ENCODE measurements at regions not wholly inside any gene's neighbourhood (a gene's known extent, or its start where the extent isn't known, plus 50 kb on each side); places are given as distances from the start of the nearest gene placed in this dataset.

- no peaks in the 10 kb centered on the region for H3K36me3 ChIP-seq (ENCODE audit: control insufficient read depth in 2 of 3, insufficient read depth in 3 of 3, low read length in 3 of 3)
These were observed 294.8 kb downstream of the HS3ST1 start for GRCh38 chr4:11133868-11134267.

GRCh38 chr4:11132478-11132877 lies 296.2 kb downstream of the HS3ST1 start:
- H3K4me3 ChIP-seq (ENCODE audit: low read length in 3 of 3): no peak overlapping the region
- intact Hi-C loops (cut with DNase I): no loop called here
- DNase-seq (no peak), FAIRE-seq (no peak)
- no peak overlapping the region for H3K9ac ChIP-seq (ENCODE audit: low read length in 3 of 3)
- H3K27me3 ChIP-seq (ENCODE audit: control insufficient read depth, insufficient read depth, low read length): no peaks in the 10 kb centered on the region
- no peak overlapping the region for H3K27ac ChIP-seq (ENCODE audit: low read depth in 2 of 2, low read length in 2 of 2)
- H3K4me1 ChIP-seq (ENCODE audit: control insufficient read depth in 2 of 3, insufficient read depth in 2 of 3, low read depth in 1 of 3, low read length in 3 of 3): no peaks in the 10 kb centered on the region
- H3K36me3 ChIP-seq (ENCODE audit: control insufficient read depth in 2 of 3, insufficient read depth in 3 of 3, low read length in 3 of 3): no peaks in the 10 kb centered on the region
- no peak for TF ChIP-seq CTCF (IDR thresholded peaks at IDR 0.05; ENCODE audit: borderline replicate concordance, extremely low read depth, insufficient read depth)
- H3K9me3 ChIP-seq (ENCODE audit: control insufficient read depth in 2 of 3, insufficient read depth in 1 of 3, low read length in 3 of 3): no peaks in the 10 kb centered on the region

More at GRCh38 chr4:11133868-11134267, 294.8 kb downstream of the HS3ST1 start:
- no peak overlapping the region for H3K9ac ChIP-seq (ENCODE audit: low read length in 3 of 3)
- FAIRE-seq (no peak), DNase-seq (no peak)
- H3K4me3 ChIP-seq (ENCODE audit: low read length in 3 of 3): no peak overlapping the region
- no peaks in the 10 kb centered on the region for H3K4me1 ChIP-seq (ENCODE audit: control insufficient read depth in 2 of 3, insufficient read depth in 2 of 3, low read depth in 1 of 3, low read length in 3 of 3)
- no peak overlapping the region for H3K27ac ChIP-seq (ENCODE audit: low read depth in 2 of 2, low read length in 2 of 2)
- no peaks in the 10 kb centered on the region for H3K27me3 ChIP-seq (ENCODE audit: control insufficient read depth, insufficient read depth, low read length)
- TF ChIP-seq CTCF (IDR thresholded peaks at IDR 0.05; ENCODE audit: borderline replicate concordance, extremely low read depth, insufficient read depth): no peak
- intact Hi-C loops (cut with DNase I): no loop called here
- H3K9me3 ChIP-seq (ENCODE audit: control insufficient read depth in 2 of 3, insufficient read depth in 1 of 3, low read length in 3 of 3): no peaks in the 10 kb centered on the region

GRCh38 chr4:11131491-11131890 lies 297.2 kb downstream of the HS3ST1 start:
- TF ChIP-seq CTCF (IDR thresholded peaks at IDR 0.05; ENCODE audit: borderline replicate concordance, extremely low read depth, insufficient read depth): no peak
- no peak overlapping the region for H3K27ac ChIP-seq (ENCODE audit: low read depth in 2 of 2, low read length in 2 of 2)
- H3K27me3 ChIP-seq (ENCODE audit: control insufficient read depth, insufficient read depth, low read length): no peaks in the 10 kb centered on the region
- H3K9me3 ChIP-seq (ENCODE audit: control insufficient read depth in 2 of 3, insufficient read depth in 1 of 3, low read length in 3 of 3): no peaks in the 10 kb centered on the region
- no peak for FAIRE-seq
- H3K9ac ChIP-seq (ENCODE audit: low read length in 3 of 3): no peak overlapping the region
- DNase-seq: no peak
- H3K36me3 ChIP-seq (ENCODE audit: control insufficient read depth in 2 of 3, insufficient read depth in 3 of 3, low read length in 3 of 3): no peaks in the 10 kb centered on the region
- intact Hi-C loops (cut with DNase I): no loop called here
- H3K4me3 ChIP-seq (ENCODE audit: low read length in 3 of 3): no peak overlapping the region
- no peaks in the 10 kb centered on the region for H3K4me1 ChIP-seq (ENCODE audit: control insufficient read depth in 2 of 3, insufficient read depth in 2 of 3, low read depth in 1 of 3, low read length in 3 of 3)

Data from kidney (tissue), 13 donors.